HL-60 (cell line): ENCODE measurements at regions not wholly inside any gene's neighbourhood (a gene's known extent, or its start where the extent isn't known, plus 50 kb on each side); places are given as distances from the start of the nearest gene placed in this dataset.

ENCODE experiments used
- POLR2AphosphoS5 ChIP-seq: IDR thresholded peaks from 2 replicates; pipeline ENCODE4 v1.6.1; 2012; ENCODE audit warnings: low read depth
- TF ChIP-seq, protein P1 (sequence below): IDR thresholded peaks from one replicate; pipeline ENCODE4 v1.5.1; 2011; ENCODE audit warnings: low read length, control low read depth, inconsistent platforms; ENCODE audit not compliant: insufficient read depth
- TF ChIP-seq, protein P2 (sequence below): IDR thresholded peaks from 2 replicates; pipeline ENCODE4 v1.6.1; 2012; ENCODE audit warnings: low read depth; ENCODE audit not compliant: insufficient replicate concordance

DNA sequence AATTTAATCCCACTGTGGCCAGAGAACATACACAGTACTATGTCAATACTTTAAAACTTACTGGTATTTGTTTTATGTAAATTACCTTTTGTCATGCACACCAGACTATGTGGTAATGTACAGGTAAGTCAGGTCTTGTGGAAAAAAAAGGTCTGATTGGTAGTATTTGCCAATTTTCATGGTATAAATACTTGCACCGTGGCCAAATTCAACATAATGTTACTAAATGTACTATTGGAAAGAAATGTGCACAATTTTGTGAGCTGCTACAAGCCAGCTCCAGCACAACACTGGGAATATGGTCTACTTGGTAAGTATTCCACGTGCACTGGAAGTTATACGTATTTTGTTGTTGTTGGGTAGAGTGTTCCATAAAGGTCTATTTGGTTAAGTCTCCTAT, 392.5 kb downstream of the RPS24 start:
- TF ChIP-seq, protein P1, sequence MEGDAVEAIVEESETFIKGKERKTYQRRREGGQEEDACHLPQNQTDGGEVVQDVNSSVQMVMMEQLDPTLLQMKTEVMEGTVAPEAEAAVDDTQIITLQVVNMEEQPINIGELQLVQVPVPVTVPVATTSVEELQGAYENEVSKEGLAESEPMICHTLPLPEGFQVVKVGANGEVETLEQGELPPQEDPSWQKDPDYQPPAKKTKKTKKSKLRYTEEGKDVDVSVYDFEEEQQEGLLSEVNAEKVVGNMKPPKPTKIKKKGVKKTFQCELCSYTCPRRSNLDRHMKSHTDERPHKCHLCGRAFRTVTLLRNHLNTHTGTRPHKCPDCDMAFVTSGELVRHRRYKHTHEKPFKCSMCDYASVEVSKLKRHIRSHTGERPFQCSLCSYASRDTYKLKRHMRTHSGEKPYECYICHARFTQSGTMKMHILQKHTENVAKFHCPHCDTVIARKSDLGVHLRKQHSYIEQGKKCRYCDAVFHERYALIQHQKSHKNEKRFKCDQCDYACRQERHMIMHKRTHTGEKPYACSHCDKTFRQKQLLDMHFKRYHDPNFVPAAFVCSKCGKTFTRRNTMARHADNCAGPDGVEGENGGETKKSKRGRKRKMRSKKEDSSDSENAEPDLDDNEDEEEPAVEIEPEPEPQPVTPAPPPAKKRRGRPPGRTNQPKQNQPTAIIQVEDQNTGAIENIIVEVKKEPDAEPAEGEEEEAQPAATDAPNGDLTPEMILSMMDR: no peak
- TF ChIP-seq, protein P2, sequence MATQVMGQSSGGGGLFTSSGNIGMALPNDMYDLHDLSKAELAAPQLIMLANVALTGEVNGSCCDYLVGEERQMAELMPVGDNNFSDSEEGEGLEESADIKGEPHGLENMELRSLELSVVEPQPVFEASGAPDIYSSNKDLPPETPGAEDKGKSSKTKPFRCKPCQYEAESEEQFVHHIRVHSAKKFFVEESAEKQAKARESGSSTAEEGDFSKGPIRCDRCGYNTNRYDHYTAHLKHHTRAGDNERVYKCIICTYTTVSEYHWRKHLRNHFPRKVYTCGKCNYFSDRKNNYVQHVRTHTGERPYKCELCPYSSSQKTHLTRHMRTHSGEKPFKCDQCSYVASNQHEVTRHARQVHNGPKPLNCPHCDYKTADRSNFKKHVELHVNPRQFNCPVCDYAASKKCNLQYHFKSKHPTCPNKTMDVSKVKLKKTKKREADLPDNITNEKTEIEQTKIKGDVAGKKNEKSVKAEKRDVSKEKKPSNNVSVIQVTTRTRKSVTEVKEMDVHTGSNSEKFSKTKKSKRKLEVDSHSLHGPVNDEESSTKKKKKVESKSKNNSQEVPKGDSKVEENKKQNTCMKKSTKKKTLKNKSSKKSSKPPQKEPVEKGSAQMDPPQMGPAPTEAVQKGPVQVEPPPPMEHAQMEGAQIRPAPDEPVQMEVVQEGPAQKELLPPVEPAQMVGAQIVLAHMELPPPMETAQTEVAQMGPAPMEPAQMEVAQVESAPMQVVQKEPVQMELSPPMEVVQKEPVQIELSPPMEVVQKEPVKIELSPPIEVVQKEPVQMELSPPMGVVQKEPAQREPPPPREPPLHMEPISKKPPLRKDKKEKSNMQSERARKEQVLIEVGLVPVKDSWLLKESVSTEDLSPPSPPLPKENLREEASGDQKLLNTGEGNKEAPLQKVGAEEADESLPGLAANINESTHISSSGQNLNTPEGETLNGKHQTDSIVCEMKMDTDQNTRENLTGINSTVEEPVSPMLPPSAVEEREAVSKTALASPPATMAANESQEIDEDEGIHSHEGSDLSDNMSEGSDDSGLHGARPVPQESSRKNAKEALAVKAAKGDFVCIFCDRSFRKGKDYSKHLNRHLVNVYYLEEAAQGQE: no peak
- TF ChIP-seq POLR2AphosphoS5: no peak
